ENCODE measurements at regions not wholly inside any gene's neighbourhood (a gene's known extent, or its start where the extent isn't known, plus 50 kb on each side); places are given as distances from the start of the nearest gene placed in this dataset.

DNA sequence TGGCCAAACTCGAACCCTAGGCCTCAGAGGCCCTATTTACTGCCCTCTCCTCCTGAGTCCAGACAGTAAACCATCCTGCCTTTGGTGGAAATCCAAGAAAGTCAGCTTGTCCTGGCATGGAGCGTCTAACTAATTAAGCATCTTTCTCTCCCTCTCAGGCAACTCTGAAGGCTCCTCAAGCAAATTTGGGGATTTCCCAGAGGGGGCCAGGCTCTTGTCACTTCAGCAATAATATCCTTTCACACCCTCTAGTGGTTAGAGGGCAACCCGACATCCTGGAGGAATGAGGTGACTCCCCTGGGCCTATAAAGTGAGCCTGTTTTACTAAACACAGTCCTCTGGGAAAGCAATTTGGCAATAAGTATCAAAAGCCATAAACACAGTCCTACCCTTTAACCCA, 60.4 kb downstream of the NOG start:
- no peak for TF ChIP-seq POLR2A (IDR thresholded peaks at IDR 0.05)
- TF ChIP-seq, protein P1, sequence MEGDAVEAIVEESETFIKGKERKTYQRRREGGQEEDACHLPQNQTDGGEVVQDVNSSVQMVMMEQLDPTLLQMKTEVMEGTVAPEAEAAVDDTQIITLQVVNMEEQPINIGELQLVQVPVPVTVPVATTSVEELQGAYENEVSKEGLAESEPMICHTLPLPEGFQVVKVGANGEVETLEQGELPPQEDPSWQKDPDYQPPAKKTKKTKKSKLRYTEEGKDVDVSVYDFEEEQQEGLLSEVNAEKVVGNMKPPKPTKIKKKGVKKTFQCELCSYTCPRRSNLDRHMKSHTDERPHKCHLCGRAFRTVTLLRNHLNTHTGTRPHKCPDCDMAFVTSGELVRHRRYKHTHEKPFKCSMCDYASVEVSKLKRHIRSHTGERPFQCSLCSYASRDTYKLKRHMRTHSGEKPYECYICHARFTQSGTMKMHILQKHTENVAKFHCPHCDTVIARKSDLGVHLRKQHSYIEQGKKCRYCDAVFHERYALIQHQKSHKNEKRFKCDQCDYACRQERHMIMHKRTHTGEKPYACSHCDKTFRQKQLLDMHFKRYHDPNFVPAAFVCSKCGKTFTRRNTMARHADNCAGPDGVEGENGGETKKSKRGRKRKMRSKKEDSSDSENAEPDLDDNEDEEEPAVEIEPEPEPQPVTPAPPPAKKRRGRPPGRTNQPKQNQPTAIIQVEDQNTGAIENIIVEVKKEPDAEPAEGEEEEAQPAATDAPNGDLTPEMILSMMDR (IDR thresholded peaks at IDR 0.05) = no peak
